Esophagus muscularis mucosa (tissue), 4 donors: ENCODE measurements at regions not wholly inside any gene's neighbourhood (a gene's known extent, or its start where the extent isn't known, plus 50 kb on each side); places are given as distances from the start of the nearest gene placed in this dataset.

Experiments used
- EP300 ChIP-seq: sonication (generic); formaldehyde crosslinking; IDR thresholded peaks from one replicate; pipeline ENCODE4 v1.6.1; 2017; ENCODE audit warnings: antibody characterized with exemption
- POLR2A ChIP-seq: fragments of 450-650 bp; IDR thresholded peaks from one replicate; pipeline ENCODE4 v1.6.1; 2017; ENCODE audit warnings: antibody characterized with exemption, moderate library complexity, mild to moderate bottlenecking, low read depth
- POLR2AphosphoS5 ChIP-seq, 2 donors: sonication (generic); formaldehyde crosslinking; IDR thresholded peaks; one replicate each; pipeline ENCODE4 v1.6.1; 2017; ENCODE audit warnings: antibody characterized with exemption in 2 of 2
- TF ChIP-seq, protein P1 (sequence below), 3 experiments: fragments of 200-600 bp in 2 of 3; fragments of 450-650 bp in 1 of 3; sonication (generic) in 2 of 3; IDR thresholded peaks; one replicate each; pipeline ENCODE4 v1.5.1; 2017 to 2019; ENCODE audit warnings: antibody characterized with exemption in 3 of 3, mild to moderate bottlenecking in 2 of 3, moderate library complexity in 1 of 3

DNA sequence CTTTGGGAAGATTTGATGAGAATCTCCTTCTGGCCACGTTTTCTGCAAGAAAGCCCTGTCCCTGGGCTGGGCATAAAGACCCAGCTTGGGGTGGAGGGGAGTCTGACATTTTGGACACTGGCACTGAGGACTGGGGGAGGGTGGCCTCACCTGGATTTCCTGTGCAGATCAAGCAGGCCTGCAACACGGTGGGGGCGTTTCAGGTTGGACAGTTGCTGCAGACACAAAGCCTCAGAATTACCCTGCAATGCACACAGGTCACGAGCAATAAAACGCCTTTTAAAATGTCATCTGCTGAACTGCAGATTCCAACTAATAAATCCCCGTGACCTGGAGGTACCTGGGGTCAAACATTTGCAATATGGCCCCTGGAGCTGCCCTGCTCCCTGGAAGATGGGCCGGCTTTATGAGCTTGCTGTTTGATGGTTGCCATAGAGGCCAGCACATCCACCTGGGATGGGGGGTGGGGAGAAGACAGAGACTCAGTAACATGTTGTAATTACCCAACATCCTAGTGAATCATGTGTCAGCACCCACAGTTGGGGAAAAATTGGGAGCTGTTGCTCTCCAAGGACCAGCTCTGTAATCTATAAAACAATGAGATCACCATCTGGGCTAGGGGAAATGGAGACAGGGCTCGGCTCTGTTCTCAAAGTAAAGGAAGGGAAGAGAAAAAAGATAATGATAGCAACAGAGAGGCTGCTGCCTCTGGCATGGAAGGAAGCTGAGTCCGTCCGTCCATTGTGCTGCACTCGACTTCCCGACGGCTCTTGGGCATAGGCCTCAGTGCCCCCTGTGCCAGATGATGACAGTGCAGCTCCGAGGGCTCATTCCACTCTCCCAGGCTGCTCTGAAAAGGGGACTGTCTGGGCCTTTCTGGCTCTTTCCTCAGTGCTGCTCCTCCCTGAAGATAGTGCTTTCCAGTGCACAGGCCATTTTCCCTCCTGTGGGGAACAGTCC lies 340.3 kb downstream of the CYRIA start:
- TF ChIP-seq, protein P1, sequence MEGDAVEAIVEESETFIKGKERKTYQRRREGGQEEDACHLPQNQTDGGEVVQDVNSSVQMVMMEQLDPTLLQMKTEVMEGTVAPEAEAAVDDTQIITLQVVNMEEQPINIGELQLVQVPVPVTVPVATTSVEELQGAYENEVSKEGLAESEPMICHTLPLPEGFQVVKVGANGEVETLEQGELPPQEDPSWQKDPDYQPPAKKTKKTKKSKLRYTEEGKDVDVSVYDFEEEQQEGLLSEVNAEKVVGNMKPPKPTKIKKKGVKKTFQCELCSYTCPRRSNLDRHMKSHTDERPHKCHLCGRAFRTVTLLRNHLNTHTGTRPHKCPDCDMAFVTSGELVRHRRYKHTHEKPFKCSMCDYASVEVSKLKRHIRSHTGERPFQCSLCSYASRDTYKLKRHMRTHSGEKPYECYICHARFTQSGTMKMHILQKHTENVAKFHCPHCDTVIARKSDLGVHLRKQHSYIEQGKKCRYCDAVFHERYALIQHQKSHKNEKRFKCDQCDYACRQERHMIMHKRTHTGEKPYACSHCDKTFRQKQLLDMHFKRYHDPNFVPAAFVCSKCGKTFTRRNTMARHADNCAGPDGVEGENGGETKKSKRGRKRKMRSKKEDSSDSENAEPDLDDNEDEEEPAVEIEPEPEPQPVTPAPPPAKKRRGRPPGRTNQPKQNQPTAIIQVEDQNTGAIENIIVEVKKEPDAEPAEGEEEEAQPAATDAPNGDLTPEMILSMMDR (IDR thresholded peaks at IDR 0.05), result no peak
- no peak for TF ChIP-seq POLR2AphosphoS5 (IDR thresholded peaks at IDR 0.05)
- TF ChIP-seq POLR2A, result no peak
- TF ChIP-seq EP300, result no peak
